ENCODE measurements at regions not wholly inside any gene's neighbourhood (a gene's known extent, or its start where the extent isn't known, plus 50 kb on each side); places are given as distances from the start of the nearest gene placed in this dataset.

DNA sequence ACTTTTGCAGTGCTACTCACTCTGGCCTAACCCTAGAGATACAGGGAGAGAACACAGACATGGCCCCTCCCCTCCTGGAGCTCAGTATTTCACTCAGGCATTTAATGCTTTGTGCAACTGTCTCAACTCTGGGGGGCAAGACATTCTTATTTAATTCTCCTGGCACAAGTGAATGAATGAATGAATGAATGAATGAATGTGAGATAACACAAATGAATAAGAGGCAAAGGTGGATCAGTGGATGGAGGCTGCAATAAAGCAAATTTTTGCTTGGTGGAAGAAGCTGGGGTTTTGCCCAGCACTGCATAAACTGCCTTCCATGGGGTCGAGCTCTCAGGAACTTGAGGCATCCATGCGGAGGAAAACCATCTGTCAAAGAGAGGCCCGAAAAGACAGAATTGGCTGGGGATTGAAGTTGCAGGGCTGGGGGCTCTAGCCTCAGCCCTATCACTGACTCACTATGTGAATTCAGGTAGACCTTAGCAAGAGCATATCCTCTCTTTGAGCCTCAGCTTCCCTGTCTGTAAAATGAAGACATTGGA lies 441.4 kb upstream of the ZMIZ1 start:
- TF ChIP-seq POLR2A (IDR thresholded peaks at IDR 0.05) (no peak), CTCF (IDR thresholded peaks at IDR 0.05) (no peak)
- no peak for ATAC-seq
- WGBS (ENCODE audit: insufficient coverage, low coverage, low lambda C conversion rate, missing lambda C conversion rate) = 73% methylated on average over 2 of the region's 3 CpGs

DNA sequence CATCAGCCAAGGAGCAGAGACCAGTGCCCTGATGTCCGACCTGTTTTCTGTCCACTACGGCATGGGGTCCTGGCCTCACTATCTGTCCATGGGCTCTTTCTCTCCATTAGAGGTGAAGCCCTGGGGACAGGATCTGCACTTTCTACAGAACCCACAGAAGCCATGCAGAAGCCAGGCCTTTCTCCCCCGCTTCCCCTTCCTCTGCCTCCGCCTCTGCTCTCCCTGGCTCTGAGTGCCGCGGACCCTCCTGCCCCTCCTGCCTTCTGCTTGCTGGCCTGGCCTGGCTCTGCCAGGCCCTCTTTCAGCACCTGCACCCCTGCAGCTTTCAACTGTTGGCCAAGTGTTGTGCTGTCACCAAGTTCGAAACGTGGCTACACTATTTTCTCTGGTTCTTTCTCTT lies 439.8 kb upstream of the ZMIZ1 start:
- Histone ChIP-seq H3K4me1 (peaks cover 0 to 9% (median 0%) of the 10 kb centered on the region in 4 donors), H3K27ac (no peak overlapping the region), H3K9me3 (no peaks in the 10 kb centered on the region), H3K27me3 (no peaks in the 10 kb centered on the region), H3K4me3 (no peak overlapping the region), H3K36me3 (no peaks in the 10 kb centered on the region)
- intact Hi-C loops (cut with DNase I) = no loop called here
- ATAC-seq (peak in 1 of 4 donors; percentile 27), DNase-seq (no peak)
- 83% methylated on average over 5 of the region's 8 CpGs for WGBS (ENCODE audit: insufficient coverage, low coverage, low lambda C conversion rate, missing lambda C conversion rate)
- TF ChIP-seq CTCF (IDR thresholded peaks at IDR 0.05) (no peak), POLR2A (IDR thresholded peaks at IDR 0.05) (no peak)

More for the DNA sequence above, 441.4 kb upstream of the ZMIZ1 start:
- Histone ChIP-seq H3K27me3 (no peaks in the 10 kb centered on the region), H3K27ac (no peak overlapping the region), H3K36me3 (no peaks in the 10 kb centered on the region), H3K4me3 (no peak overlapping the region), H3K4me1 (peaks cover 0 to 9% (median 0%) of the 10 kb centered on the region in 4 donors), H3K9me3 (no peaks in the 10 kb centered on the region)
- no peak for DNase-seq
- intact Hi-C loops (cut with DNase I) = no loop called here

GRCh38 chr10:78629773-78630172 lies 439.0 kb upstream of the ZMIZ1 start:
- Histone ChIP-seq H3K36me3 (no peaks in the 10 kb centered on the region), H3K27ac (peak overlapping the region in 1 of 3 donors; percentile 3), H3K27me3 (no peaks in the 10 kb centered on the region), H3K4me3 (no peak overlapping the region), H3K9me3 (no peaks in the 10 kb centered on the region), H3K4me1 (peaks cover 0 to 9% (median 0%) of the 10 kb centered on the region in 4 donors)
- DNase-seq = peak; percentile 49 to 73 (median 62)
- TF ChIP-seq CTCF (IDR thresholded peaks at IDR 0.05) = no peak
- no peak for TF ChIP-seq POLR2A (IDR thresholded peaks at IDR 0.05)
- peak; percentile 87 to 96 (median 94) for ATAC-seq
- intact Hi-C loops (cut with DNase I) = no loop called here
- 39% methylated on average over 11 of the region's 11 CpGs for WGBS (ENCODE audit: insufficient coverage, low coverage, low lambda C conversion rate, missing lambda C conversion rate)

DNA sequence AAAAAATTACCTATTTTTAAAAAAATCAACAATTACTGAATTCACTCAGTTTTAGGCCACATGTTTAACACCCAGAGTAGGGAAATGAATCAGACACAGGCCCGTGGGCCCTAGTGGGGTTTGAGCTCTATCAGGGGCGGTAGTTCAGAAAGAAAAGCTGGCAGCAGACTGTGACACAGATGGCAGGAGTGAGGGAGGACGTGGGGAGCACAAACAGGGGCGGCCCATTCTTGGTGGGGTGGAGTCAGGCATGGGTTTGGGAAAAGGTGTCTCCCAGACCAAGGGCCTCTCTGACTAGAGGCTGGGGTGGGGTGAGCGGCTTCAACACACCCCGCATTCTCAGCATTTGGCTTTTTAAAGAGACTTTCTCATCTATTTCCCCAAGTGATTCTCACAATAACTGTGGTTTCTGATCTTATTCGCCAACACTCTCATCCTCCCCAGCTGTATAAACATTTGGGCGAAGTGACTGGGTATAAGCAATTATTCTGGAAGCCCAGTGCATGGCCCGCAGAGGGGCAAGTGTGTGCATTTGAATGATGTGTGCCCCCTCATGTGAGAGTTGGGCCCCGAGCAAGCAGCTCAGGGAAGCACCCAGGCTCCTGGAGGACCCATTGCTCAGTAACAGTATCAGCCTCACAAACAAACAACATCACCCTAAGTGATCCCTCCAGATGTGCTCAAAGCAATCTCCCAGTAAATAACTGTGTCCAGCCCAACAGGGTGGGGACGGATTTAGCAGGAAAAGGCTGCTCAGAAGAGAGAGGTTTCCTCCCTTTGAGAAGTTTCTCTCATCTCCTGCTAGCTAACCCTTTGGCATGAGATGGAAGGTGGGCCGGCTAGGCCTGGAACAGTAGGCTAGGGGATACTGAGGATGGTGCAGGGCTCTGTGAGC lies 437.6 kb upstream of the ZMIZ1 start:
- Histone ChIP-seq H3K27ac (no peak overlapping the region), H3K4me3 (no peak overlapping the region), H3K27me3 (no peaks in the 10 kb centered on the region), H3K9me3 (no peaks in the 10 kb centered on the region), H3K36me3 (no peaks in the 10 kb centered on the region), H3K4me1 (peaks cover 0 to 9% (median 0%) of the 10 kb centered on the region in 4 donors)
- 77% methylated on average over 9 of the region's 12 CpGs for WGBS (ENCODE audit: insufficient coverage, low coverage, low lambda C conversion rate, missing lambda C conversion rate)
- intact Hi-C loops (cut with DNase I) = no loop called here
- TF ChIP-seq CTCF (IDR thresholded peaks at IDR 0.05) = no peak
- no peak for TF ChIP-seq POLR2A (IDR thresholded peaks at IDR 0.05)
- ATAC-seq (no peak), DNase-seq (no peak)

Measured in right lobe of liver (tissue), 6 donors.